ENCODE measurements at regions not wholly inside any gene's neighbourhood (a gene's known extent, or its start where the extent isn't known, plus 50 kb on each side); places are given as distances from the start of the nearest gene placed in this dataset.

- Histone ChIP-seq H3K4me3 (ENCODE audit: low read length) (no peak overlapping the region), H3K27me3 (ENCODE audit: control insufficient read depth, insufficient read depth, low read length) (no peaks in the 10 kb centered on the region), H3K9me3 (ENCODE audit: control insufficient read depth, low read depth, low read length) (no peaks in the 10 kb centered on the region), H3K27ac (ENCODE audit: low read length) (no peak overlapping the region), H3K9ac (ENCODE audit: low read length) (no peak overlapping the region), H3K4me1 (ENCODE audit: control insufficient read depth, low read depth, low read length) (no peaks in the 10 kb centered on the region), H3K36me3 (ENCODE audit: control insufficient read depth, low read depth, low read length) (no peaks in the 10 kb centered on the region)
These were observed 248.4 kb upstream of the NDST4 start for GRCh38 chr4:115361781-115362180.

- no peaks in the 10 kb centered on the region for H3K36me3 ChIP-seq (ENCODE audit: control insufficient read depth, low read depth, low read length)
- H3K9ac ChIP-seq (ENCODE audit: low read length), result no peak overlapping the region
- no peak overlapping the region for H3K27ac ChIP-seq (ENCODE audit: low read length)
- H3K4me1 ChIP-seq (ENCODE audit: control insufficient read depth, low read depth, low read length), result no peaks in the 10 kb centered on the region
- H3K27me3 ChIP-seq (ENCODE audit: control insufficient read depth, insufficient read depth, low read length), result no peaks in the 10 kb centered on the region
- H3K4me3 ChIP-seq (ENCODE audit: low read length), result no peak overlapping the region
- no peaks in the 10 kb centered on the region for H3K9me3 ChIP-seq (ENCODE audit: control insufficient read depth, low read depth, low read length)
These were observed 247.0 kb upstream of the NDST4 start for GRCh38 chr4:115360431-115360830.

GRCh38 chr4:115357776-115358175, 244.4 kb upstream of the NDST4 start:
- no peak overlapping the region for H3K9ac ChIP-seq (ENCODE audit: low read length)

GRCh38 chr4:115356176-115356575, 242.8 kb upstream of the NDST4 start:
- no peaks in the 10 kb centered on the region for H3K9me3 ChIP-seq (ENCODE audit: control insufficient read depth, low read depth, low read length)
- no peak overlapping the region for H3K27ac ChIP-seq (ENCODE audit: low read length)
- no peaks in the 10 kb centered on the region for H3K27me3 ChIP-seq (ENCODE audit: control insufficient read depth, insufficient read depth, low read length)
- no peaks in the 10 kb centered on the region for H3K4me1 ChIP-seq (ENCODE audit: control insufficient read depth, low read depth, low read length)
- H3K36me3 ChIP-seq (ENCODE audit: control insufficient read depth, low read depth, low read length), result no peaks in the 10 kb centered on the region
- H3K4me3 ChIP-seq (ENCODE audit: low read length), result no peak overlapping the region
- no peak overlapping the region for H3K9ac ChIP-seq (ENCODE audit: low read length)

More at GRCh38 chr4:115357776-115358175, 244.4 kb upstream of the NDST4 start:
- H3K27ac ChIP-seq (ENCODE audit: low read length), result no peak overlapping the region
- H3K9me3 ChIP-seq (ENCODE audit: control insufficient read depth, low read depth, low read length), result no peaks in the 10 kb centered on the region
- no peaks in the 10 kb centered on the region for H3K36me3 ChIP-seq (ENCODE audit: control insufficient read depth, low read depth, low read length)
- H3K4me3 ChIP-seq (ENCODE audit: low read length), result no peak overlapping the region
- H3K27me3 ChIP-seq (ENCODE audit: control insufficient read depth, insufficient read depth, low read length), result no peaks in the 10 kb centered on the region
- no peaks in the 10 kb centered on the region for H3K4me1 ChIP-seq (ENCODE audit: control insufficient read depth, low read depth, low read length)

GRCh38 chr4:115355329-115355728, 241.9 kb upstream of the NDST4 start:
- H3K4me3 ChIP-seq (ENCODE audit: low read length), result no peak overlapping the region
- no peaks in the 10 kb centered on the region for H3K36me3 ChIP-seq (ENCODE audit: control insufficient read depth, low read depth, low read length)
- H3K4me1 ChIP-seq (ENCODE audit: control insufficient read depth, low read depth, low read length), result no peaks in the 10 kb centered on the region
- H3K9ac ChIP-seq (ENCODE audit: low read length), result no peak overlapping the region
- H3K27ac ChIP-seq (ENCODE audit: low read length), result no peak overlapping the region
- H3K9me3 ChIP-seq (ENCODE audit: control insufficient read depth, low read depth, low read length), result no peaks in the 10 kb centered on the region
- H3K27me3 ChIP-seq (ENCODE audit: control insufficient read depth, insufficient read depth, low read length), result no peaks in the 10 kb centered on the region

GRCh38 chr4:115353370-115353769, 239.9 kb upstream of the NDST4 start:
- Histone ChIP-seq H3K4me1 (ENCODE audit: control insufficient read depth, low read depth, low read length) (no peaks in the 10 kb centered on the region), H3K27ac (ENCODE audit: low read length) (no peak overlapping the region), H3K27me3 (ENCODE audit: control insufficient read depth, insufficient read depth, low read length) (no peaks in the 10 kb centered on the region), H3K9ac (ENCODE audit: low read length) (no peak overlapping the region), H3K4me3 (ENCODE audit: low read length) (no peak overlapping the region), H3K9me3 (ENCODE audit: control insufficient read depth, low read depth, low read length) (no peaks in the 10 kb centered on the region), H3K36me3 (ENCODE audit: control insufficient read depth, low read depth, low read length) (no peaks in the 10 kb centered on the region)

- no peak overlapping the region for H3K27ac ChIP-seq (ENCODE audit: low read length)
- H3K36me3 ChIP-seq (ENCODE audit: control insufficient read depth, low read depth, low read length), result no peaks in the 10 kb centered on the region
- H3K4me3 ChIP-seq (ENCODE audit: low read length), result no peak overlapping the region
- no peaks in the 10 kb centered on the region for H3K9me3 ChIP-seq (ENCODE audit: control insufficient read depth, low read depth, low read length)
- H3K27me3 ChIP-seq (ENCODE audit: control insufficient read depth, insufficient read depth, low read length), result no peaks in the 10 kb centered on the region
- H3K4me1 ChIP-seq (ENCODE audit: control insufficient read depth, low read depth, low read length), result no peaks in the 10 kb centered on the region
- no peak overlapping the region for H3K9ac ChIP-seq (ENCODE audit: low read length)
These were observed 229.8 kb upstream of the NDST4 start for GRCh38 chr4:115343171-115343570.

GRCh38 chr4:115334736-115335411, 221.5 kb upstream of the NDST4 start:
- no peak overlapping the region for H3K27ac ChIP-seq (ENCODE audit: low read length)
- H3K27me3 ChIP-seq (ENCODE audit: control insufficient read depth, insufficient read depth, low read length), result no peaks in the 10 kb centered on the region
- no peaks in the 10 kb centered on the region for H3K36me3 ChIP-seq (ENCODE audit: control insufficient read depth, low read depth, low read length)
- no peaks in the 10 kb centered on the region for H3K4me1 ChIP-seq (ENCODE audit: control insufficient read depth, low read depth, low read length)
- no peaks in the 10 kb centered on the region for H3K9me3 ChIP-seq (ENCODE audit: control insufficient read depth, low read depth, low read length)
- H3K9ac ChIP-seq (ENCODE audit: low read length), result no peak overlapping the region
- H3K4me3 ChIP-seq (ENCODE audit: low read length), result no peak overlapping the region

- Histone ChIP-seq H3K27me3 (ENCODE audit: control insufficient read depth, insufficient read depth, low read length) (no peaks in the 10 kb centered on the region), H3K9ac (ENCODE audit: low read length) (no peak overlapping the region)
These were observed 218.7 kb upstream of the NDST4 start for GRCh38 chr4:115332078-115332477.

GRCh38 chr4:115331241-115331640, 217.8 kb upstream of the NDST4 start:
- no peaks in the 10 kb centered on the region for H3K36me3 ChIP-seq (ENCODE audit: control insufficient read depth, low read depth, low read length)
- H3K9ac ChIP-seq (ENCODE audit: low read length), result no peak overlapping the region
- H3K4me1 ChIP-seq (ENCODE audit: control insufficient read depth, low read depth, low read length), result no peaks in the 10 kb centered on the region
- H3K4me3 ChIP-seq (ENCODE audit: low read length), result no peak overlapping the region
- no peaks in the 10 kb centered on the region for H3K9me3 ChIP-seq (ENCODE audit: control insufficient read depth, low read depth, low read length)
- H3K27me3 ChIP-seq (ENCODE audit: control insufficient read depth, insufficient read depth, low read length), result no peaks in the 10 kb centered on the region
- no peak overlapping the region for H3K27ac ChIP-seq (ENCODE audit: low read length)

More at GRCh38 chr4:115332078-115332477, 218.7 kb upstream of the NDST4 start:
- Histone ChIP-seq H3K36me3 (ENCODE audit: control insufficient read depth, low read depth, low read length) (no peaks in the 10 kb centered on the region), H3K4me3 (ENCODE audit: low read length) (no peak overlapping the region), H3K27ac (ENCODE audit: low read length) (no peak overlapping the region), H3K9me3 (ENCODE audit: control insufficient read depth, low read depth, low read length) (no peaks in the 10 kb centered on the region), H3K4me1 (ENCODE audit: control insufficient read depth, low read depth, low read length) (no peaks in the 10 kb centered on the region)

GRCh38 chr4:115325836-115326235, 212.4 kb upstream of the NDST4 start:
- no peaks in the 10 kb centered on the region for H3K27me3 ChIP-seq (ENCODE audit: control insufficient read depth, insufficient read depth, low read length)
- no peaks in the 10 kb centered on the region for H3K4me1 ChIP-seq (ENCODE audit: control insufficient read depth, low read depth, low read length)
- no peaks in the 10 kb centered on the region for H3K9me3 ChIP-seq (ENCODE audit: control insufficient read depth, low read depth, low read length)
- H3K36me3 ChIP-seq (ENCODE audit: control insufficient read depth, low read depth, low read length), result no peaks in the 10 kb centered on the region
- no peak overlapping the region for H3K9ac ChIP-seq (ENCODE audit: low read length)
- H3K4me3 ChIP-seq (ENCODE audit: low read length), result no peak overlapping the region
- H3K27ac ChIP-seq (ENCODE audit: low read length), result no peak overlapping the region

- Histone ChIP-seq H3K27ac (ENCODE audit: low read length) (no peak overlapping the region), H3K4me1 (ENCODE audit: control insufficient read depth, low read depth, low read length) (no peaks in the 10 kb centered on the region), H3K9me3 (ENCODE audit: control insufficient read depth, low read depth, low read length) (no peaks in the 10 kb centered on the region), H3K27me3 (ENCODE audit: control insufficient read depth, insufficient read depth, low read length) (no peaks in the 10 kb centered on the region), H3K4me3 (ENCODE audit: low read length) (no peak overlapping the region), H3K9ac (ENCODE audit: low read length) (no peak overlapping the region), H3K36me3 (ENCODE audit: control insufficient read depth, low read depth, low read length) (no peaks in the 10 kb centered on the region)
These were observed 209.8 kb upstream of the NDST4 start for GRCh38 chr4:115323106-115323707.

Measured in iPS-18a (cell line).